ENCODE measurements at regions not wholly inside any gene's neighbourhood (a gene's known extent, or its start where the extent isn't known, plus 50 kb on each side); places are given as distances from the start of the nearest gene placed in this dataset.

DNA sequence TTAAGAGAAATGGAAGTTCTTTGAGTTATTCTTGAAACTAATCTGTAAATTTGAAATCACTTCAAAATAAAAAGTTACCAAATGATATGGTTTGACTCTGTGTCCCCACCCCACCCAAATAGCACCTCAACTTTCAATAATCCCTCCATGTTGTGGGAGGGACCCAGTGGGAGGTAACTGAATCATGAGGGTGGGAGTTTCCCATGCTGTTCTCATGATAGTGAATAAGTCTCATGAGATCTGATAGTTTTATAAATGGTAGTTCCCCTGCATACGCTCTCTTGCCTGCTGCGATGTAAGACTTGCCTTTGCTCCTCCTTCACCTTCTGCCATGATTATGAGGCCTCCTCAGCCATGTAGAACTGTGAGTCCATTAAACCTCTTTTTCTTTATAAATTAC lies 690.7 kb upstream of the ZNF385D start:
- TF ChIP-seq, protein P1, sequence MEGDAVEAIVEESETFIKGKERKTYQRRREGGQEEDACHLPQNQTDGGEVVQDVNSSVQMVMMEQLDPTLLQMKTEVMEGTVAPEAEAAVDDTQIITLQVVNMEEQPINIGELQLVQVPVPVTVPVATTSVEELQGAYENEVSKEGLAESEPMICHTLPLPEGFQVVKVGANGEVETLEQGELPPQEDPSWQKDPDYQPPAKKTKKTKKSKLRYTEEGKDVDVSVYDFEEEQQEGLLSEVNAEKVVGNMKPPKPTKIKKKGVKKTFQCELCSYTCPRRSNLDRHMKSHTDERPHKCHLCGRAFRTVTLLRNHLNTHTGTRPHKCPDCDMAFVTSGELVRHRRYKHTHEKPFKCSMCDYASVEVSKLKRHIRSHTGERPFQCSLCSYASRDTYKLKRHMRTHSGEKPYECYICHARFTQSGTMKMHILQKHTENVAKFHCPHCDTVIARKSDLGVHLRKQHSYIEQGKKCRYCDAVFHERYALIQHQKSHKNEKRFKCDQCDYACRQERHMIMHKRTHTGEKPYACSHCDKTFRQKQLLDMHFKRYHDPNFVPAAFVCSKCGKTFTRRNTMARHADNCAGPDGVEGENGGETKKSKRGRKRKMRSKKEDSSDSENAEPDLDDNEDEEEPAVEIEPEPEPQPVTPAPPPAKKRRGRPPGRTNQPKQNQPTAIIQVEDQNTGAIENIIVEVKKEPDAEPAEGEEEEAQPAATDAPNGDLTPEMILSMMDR (IDR thresholded peaks at IDR 0.05): no peak
- TF ChIP-seq POLR2A (IDR thresholded peaks at IDR 0.05) (no peak), POLR2AphosphoS5 (IDR thresholded peaks at IDR 0.05) (no peak), EP300 (IDR thresholded peaks at IDR 0.05) (no peak)

All from stomach (tissue), 4 donors.